Prostate gland (tissue), 2 donors: ENCODE measurements at regions not wholly inside any gene's neighbourhood (a gene's known extent, or its start where the extent isn't known, plus 50 kb on each side); places are given as distances from the start of the nearest gene placed in this dataset.

Source experiments
- DNase-seq: peaks from one replicate; pipeline ENCODE4 v3.0.0-alpha.2; 2019; ENCODE audit warnings: low spot score
- H3K27ac ChIP-seq, 2 donors: fragments of 200-600 bp; sonication (generic); 2 replicates each; pipeline ENCODE4 v1.5.1; 2017 to 2019
- H3K27me3 ChIP-seq: fragments of 200-600 bp; sonication (generic); replicated peaks from 2 replicates; pipeline ENCODE4 v1.5.1; 2019; ENCODE audit not compliant: insufficient read depth
- H3K36me3 ChIP-seq, 2 donors: fragments of 200-600 bp; sonication (generic); 1 replicate in 1 of 2; 2 replicates in 1 of 2; pipeline versions ENCODE4 v1.5.1 to v1.8.1; 2017 to 2019
- H3K4me1 ChIP-seq: fragments of 200-600 bp; sonication (generic); replicated peaks from 2 replicates; pipeline ENCODE4 v1.5.1; 2019
- H3K4me3 ChIP-seq, 2 donors: fragments of 200-600 bp; sonication (generic); 2 replicates each; pipeline ENCODE4 v1.5.1; 2017 to 2019
- H3K9me3 ChIP-seq: fragments of 200-600 bp; sonication (generic); 2 replicates; pipeline ENCODE4 v1.5.1; 2017
- CTCF ChIP-seq, 4 experiments: fragments of 200-600 bp in 2 of 4; fragments of 450-650 bp in 2 of 4; sonication (generic) in 2 of 4; IDR thresholded peaks; 1 replicate in 3 of 4; 2 replicates in 1 of 4; pipeline ENCODE4 v1.5.1; 2016 to 2019; ENCODE audit warnings: antibody characterized with exemption in 4 of 4, mild to moderate bottlenecking in 2 of 4, moderate library complexity in 2 of 4
- POLR2A ChIP-seq: fragments of 450-650 bp; IDR thresholded peaks from one replicate; pipeline ENCODE4 v1.6.1; 2016; ENCODE audit warnings: antibody characterized with exemption, mild to moderate bottlenecking
- POLR2AphosphoS5 ChIP-seq: sonication (generic); formaldehyde crosslinking; IDR thresholded peaks from one replicate; pipeline ENCODE4 v1.6.1; 2017; ENCODE audit warnings: antibody characterized with exemption
- WGBS: methylation state at CpG from one replicate; pipeline ENCODE4 v1.1.5; 2018; 5-methylcytosine and 5-hydroxymethylcytosine counted together
- intact Hi-C: fragments of 100-400 bp; cut with DNase I; formaldehyde crosslinking; loops from one replicate; pipeline ENCODE4 v1.14.2; 2022

GRCh38 chr20:58073945-58074856, 154.3 kb downstream of the ANKRD60 start:
- no peak overlapping the region for H3K27ac ChIP-seq
- H3K27me3 ChIP-seq: no peaks in the 10 kb centered on the region
- WGBS: 69% methylated on average over 10 of the region's 10 CpGs
- TF ChIP-seq POLR2A (no peak), CTCF (IDR thresholded peaks at IDR 0.05) (no peak), POLR2AphosphoS5 (no peak)
- H3K4me1 ChIP-seq: no peaks in the 10 kb centered on the region
- intact Hi-C loops: no loop called here
- no peaks in the 10 kb centered on the region for H3K9me3 ChIP-seq
- DNase-seq: no peak
- H3K36me3 ChIP-seq: no peaks in the 10 kb centered on the region
- H3K4me3 ChIP-seq: no peak overlapping the region

GRCh38 chr20:58072695-58073671, 155.5 kb downstream of the ANKRD60 start:
- Histone ChIP-seq H3K4me1 (no peaks in the 10 kb centered on the region), H3K4me3 (no peak overlapping the region), H3K27me3 (no peaks in the 10 kb centered on the region), H3K9me3 (no peaks in the 10 kb centered on the region), H3K36me3 (no peaks in the 10 kb centered on the region), H3K27ac (no peak overlapping the region)
- DNase-seq: no peak
- TF ChIP-seq CTCF (IDR thresholded peaks at IDR 0.05): no peak
- TF ChIP-seq POLR2AphosphoS5: no peak
- TF ChIP-seq POLR2A: no peak
- WGBS: 85% methylated on average over 15 of the region's 15 CpGs
- intact Hi-C loops: no loop called here

GRCh38 chr20:58071991-58072390, 156.5 kb downstream of the ANKRD60 start:
- H3K27ac ChIP-seq: no peak overlapping the region
- no peaks in the 10 kb centered on the region for H3K4me1 ChIP-seq
- H3K9me3 ChIP-seq: no peaks in the 10 kb centered on the region
- intact Hi-C loops: no loop called here
- WGBS: 50% methylated on average over 3 of the region's 3 CpGs
- DNase-seq: no peak
- H3K4me3 ChIP-seq: no peak overlapping the region
- H3K36me3 ChIP-seq: no peaks in the 10 kb centered on the region
- peak; percentile 39 for TF ChIP-seq POLR2AphosphoS5
- TF ChIP-seq CTCF (IDR thresholded peaks at IDR 0.05): no peak
- H3K27me3 ChIP-seq: no peaks in the 10 kb centered on the region

GRCh38 chr20:58071298-58071697, 157.2 kb downstream of the ANKRD60 start:
- no peak for DNase-seq
- no peak overlapping the region for H3K27ac ChIP-seq
- no peak overlapping the region for H3K4me3 ChIP-seq
- no peaks in the 10 kb centered on the region for H3K27me3 ChIP-seq
- H3K36me3 ChIP-seq: no peaks in the 10 kb centered on the region
- intact Hi-C loops: no loop called here
- no peaks in the 10 kb centered on the region for H3K4me1 ChIP-seq
- no peak for TF ChIP-seq POLR2A
- no peak for TF ChIP-seq CTCF (IDR thresholded peaks at IDR 0.05)
- TF ChIP-seq POLR2AphosphoS5: no peak
- H3K9me3 ChIP-seq: no peaks in the 10 kb centered on the region
